ENCODE measurements at regions not wholly inside any gene's neighbourhood (a gene's known extent, or its start where the extent isn't known, plus 50 kb on each side); places are given as distances from the start of the nearest gene placed in this dataset.

DNA sequence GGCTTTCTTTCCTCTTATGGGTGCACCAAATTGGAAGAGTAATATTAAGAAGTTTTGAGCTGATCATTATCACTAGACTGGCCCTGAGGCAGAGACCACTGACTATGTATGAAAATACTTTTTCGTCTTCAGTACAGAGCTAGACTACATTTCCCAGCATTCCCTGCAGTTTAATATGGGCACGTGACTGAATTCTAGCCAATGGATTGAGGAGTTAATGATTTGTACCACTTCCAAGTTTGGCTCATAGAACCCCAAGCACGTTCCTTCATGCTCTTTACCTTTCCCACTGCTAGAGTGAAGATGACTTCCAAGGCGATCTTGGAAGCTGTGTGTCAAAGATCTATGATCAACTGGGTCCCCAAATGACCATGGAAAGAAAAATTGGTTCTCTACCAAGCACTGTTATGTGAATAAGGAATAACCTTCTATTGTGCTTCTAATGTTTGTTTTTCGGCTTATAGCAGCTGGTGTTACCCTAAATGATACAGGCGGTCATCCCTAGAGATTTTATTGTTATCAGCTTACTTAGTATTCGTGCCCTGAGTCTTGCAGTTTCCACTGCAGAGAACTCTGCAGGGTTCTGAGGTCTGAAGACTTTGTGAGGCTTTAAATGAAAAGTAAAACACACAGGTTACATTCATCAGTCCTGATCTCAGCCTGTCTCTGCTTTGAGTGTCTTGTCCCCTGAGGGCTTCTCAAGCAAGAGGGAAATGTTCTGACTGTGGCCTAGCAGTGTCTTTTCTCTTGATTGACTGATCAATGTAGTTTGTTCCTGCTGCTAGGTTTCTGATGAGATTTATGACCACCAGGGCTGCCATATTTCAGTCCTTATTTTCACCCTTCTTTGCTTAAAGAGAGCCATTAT lies 486.8 kb downstream of the PDCD6IP start:
- Histone ChIP-seq H3K36me3 (no peaks in the 10 kb centered on the region), H3K4me3 (no peak overlapping the region), H3K27ac (no peak overlapping the region), H3K4me1 (peaks cover 0 to 11% (median 0%) of the 10 kb centered on the region in 9 donors), H3K9me3 (peaks cover 0 to 4% (median 0%) of the 10 kb centered on the region in 11 donors), H3K27me3 (no peaks in the 10 kb centered on the region)
- 71 to 74% methylated on average over 7 of the region's 7 CpGs for WGBS, 2 donors
- no peak for ATAC-seq
- intact Hi-C loops (cut with DNase I), result no loop called here
- TF ChIP-seq, protein P1, sequence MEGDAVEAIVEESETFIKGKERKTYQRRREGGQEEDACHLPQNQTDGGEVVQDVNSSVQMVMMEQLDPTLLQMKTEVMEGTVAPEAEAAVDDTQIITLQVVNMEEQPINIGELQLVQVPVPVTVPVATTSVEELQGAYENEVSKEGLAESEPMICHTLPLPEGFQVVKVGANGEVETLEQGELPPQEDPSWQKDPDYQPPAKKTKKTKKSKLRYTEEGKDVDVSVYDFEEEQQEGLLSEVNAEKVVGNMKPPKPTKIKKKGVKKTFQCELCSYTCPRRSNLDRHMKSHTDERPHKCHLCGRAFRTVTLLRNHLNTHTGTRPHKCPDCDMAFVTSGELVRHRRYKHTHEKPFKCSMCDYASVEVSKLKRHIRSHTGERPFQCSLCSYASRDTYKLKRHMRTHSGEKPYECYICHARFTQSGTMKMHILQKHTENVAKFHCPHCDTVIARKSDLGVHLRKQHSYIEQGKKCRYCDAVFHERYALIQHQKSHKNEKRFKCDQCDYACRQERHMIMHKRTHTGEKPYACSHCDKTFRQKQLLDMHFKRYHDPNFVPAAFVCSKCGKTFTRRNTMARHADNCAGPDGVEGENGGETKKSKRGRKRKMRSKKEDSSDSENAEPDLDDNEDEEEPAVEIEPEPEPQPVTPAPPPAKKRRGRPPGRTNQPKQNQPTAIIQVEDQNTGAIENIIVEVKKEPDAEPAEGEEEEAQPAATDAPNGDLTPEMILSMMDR (IDR thresholded peaks at IDR 0.05), result no peak
- DNase-seq, result no peak

DNA sequence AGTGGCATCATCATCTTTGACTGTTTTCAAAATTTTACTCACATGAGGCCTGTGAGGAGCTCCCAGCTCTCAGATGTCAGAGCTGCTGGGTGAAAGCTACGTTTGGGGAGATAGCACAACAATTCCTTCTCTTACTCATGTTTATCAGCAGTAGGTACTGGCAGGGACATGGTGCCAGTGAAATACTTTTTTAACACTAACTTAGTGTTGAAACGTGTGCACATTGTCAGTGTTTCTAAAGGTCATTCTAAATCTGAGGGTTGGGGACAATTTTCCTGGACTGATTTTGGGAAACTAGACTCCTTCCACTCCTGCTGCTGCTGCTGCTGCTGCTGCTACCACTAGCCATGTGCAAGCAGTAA lies 487.4 kb downstream of the PDCD6IP start:
- peak in 3 of 8 donors; percentile 33 to 75 (median 61) for ATAC-seq

DNA sequence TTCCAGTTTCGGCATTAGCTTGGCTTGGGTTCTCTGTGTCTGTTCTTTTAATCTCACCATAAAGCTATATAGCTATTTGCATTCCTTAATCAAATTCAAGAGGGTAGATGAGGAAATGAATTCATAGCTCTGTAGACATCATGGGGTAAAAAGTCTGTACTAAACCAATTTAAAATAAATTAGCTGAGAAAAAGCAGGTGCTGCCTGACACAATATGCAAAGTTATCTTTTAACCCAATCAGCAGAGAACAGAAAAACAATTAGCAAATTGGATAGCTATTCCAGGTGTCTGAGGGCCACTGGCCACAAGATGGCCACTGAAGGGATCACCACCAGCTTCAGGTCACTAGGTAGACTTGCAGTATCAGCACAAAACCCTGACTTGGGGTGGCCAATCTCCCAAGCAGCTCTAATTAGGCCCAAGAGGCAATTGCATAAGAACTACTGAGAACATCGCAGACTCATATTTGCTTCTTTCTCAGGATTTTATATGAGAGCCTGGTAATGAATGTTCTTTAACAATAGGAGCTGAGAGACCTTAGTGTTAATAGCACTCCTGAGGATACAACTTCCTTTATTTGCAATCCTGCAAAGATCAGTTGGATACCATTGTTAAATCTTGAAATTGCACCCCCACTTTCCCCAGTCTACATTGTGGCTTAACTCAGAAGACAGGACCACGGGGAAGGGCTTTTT lies 494.3 kb downstream of the PDCD6IP start:
- DNase-seq (no peak), ATAC-seq (no peak)
- peaks cover 0 to under 1% (median 0%) of the 10 kb centered on the region in 7 donors for H3K27me3 ChIP-seq
- no peak overlapping the region for H3K4me3 ChIP-seq
- H3K9me3 ChIP-seq, result no peaks in the 10 kb centered on the region
- H3K4me1 ChIP-seq, result no peaks in the 10 kb centered on the region
- H3K27ac ChIP-seq, result no peak overlapping the region
- intact Hi-C loops (cut with DNase I), result no loop called here
- TF ChIP-seq, protein P1 (IDR thresholded peaks at IDR 0.05), result no peak
- H3K36me3 ChIP-seq, result no peaks in the 10 kb centered on the region
- 69 to 72% methylated on average over 3 of the region's 3 CpGs for WGBS, 2 donors

More for the DNA sequence above, 487.4 kb downstream of the PDCD6IP start:
- Histone ChIP-seq H3K4me1 (peaks cover 0 to 11% (median 0%) of the 10 kb centered on the region in 9 donors), H3K36me3 (no peaks in the 10 kb centered on the region), H3K4me3 (no peak overlapping the region), H3K27me3 (no peaks in the 10 kb centered on the region), H3K9me3 (peaks cover 0 to 4% (median 0%) of the 10 kb centered on the region in 11 donors), H3K27ac (no peak overlapping the region)
- TF ChIP-seq, protein P1 (IDR thresholded peaks at IDR 0.05), result no peak
- intact Hi-C loops (cut with DNase I), result no loop called here
- WGBS, 2 donors, result 21 to 32% methylated on average over 2 of the region's 2 CpGs
- DNase-seq, result no peak

DNA sequence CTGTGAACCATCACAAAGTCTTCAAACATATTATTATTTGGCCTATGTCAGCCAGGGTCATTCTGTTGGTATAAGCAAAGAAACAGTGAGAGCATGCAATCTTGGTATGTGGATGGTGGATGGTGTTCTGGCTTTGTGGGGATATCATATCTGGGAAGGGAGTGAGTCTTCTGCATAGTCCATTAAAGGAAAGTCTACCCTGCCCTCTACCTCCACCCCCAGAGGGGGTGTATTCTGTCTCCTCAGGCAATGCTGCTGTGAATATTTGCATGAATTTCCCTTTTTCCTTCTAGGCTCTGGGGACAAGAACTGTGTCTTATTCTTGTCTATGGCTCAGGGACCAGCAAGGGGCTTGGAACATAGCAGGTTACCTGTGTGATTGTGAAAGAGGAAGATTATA lies 495.8 kb downstream of the PDCD6IP start:
- DNase-seq (no peak), ATAC-seq (no peak)
- H3K9me3 ChIP-seq, result no peaks in the 10 kb centered on the region
- H3K4me1 ChIP-seq, result no peaks in the 10 kb centered on the region
- H3K36me3 ChIP-seq, result no peaks in the 10 kb centered on the region
- H3K27ac ChIP-seq, result no peak overlapping the region
- TF ChIP-seq, protein P1 (IDR thresholded peaks at IDR 0.05), result no peak
- no peak overlapping the region for H3K4me3 ChIP-seq
- H3K27me3 ChIP-seq, result peaks cover 0 to 7% (median 0%) of the 10 kb centered on the region in 7 donors
- intact Hi-C loops (cut with DNase I), result no loop called here

Data from heart right ventricle (tissue), 16 donors.